A673 (cell line): ENCODE measurements at regions not wholly inside any gene's neighbourhood (a gene's known extent, or its start where the extent isn't known, plus 50 kb on each side); places are given as distances from the start of the nearest gene placed in this dataset.
A peak's percentile ranks its signal among the peaks of the same experiment; 100 is the strongest.

Experiments used
- BruUV-seq: library from RNA; stranded (reverse); fragments of 400-500 nt; replicated peaks from 2 replicates; lab custom pipeline; 2021; lab: Mats Ljungman, UMichigan
- CTCF ChIA-PET: fragments of 300-600 bp; sonication (Branson Sonifier 250); formaldehyde crosslinking; loops from one replicate; lab custom pipeline; 2022; ENCODE audit warnings: antibody characterized with exemption; lab: Charles Lee
- POLR2A ChIA-PET: fragments of 300-600 bp; sonication (Branson Sonifier 250); formaldehyde crosslinking; loops from one replicate; lab custom pipeline; 2022; ENCODE audit warnings: antibody characterized with exemption; ENCODE audit not compliant: low non-redundant PET; lab: Charles Lee
- DNase-seq: peaks from one replicate; pipeline ENCODE4 v3.0.0-alpha.2; 2015; ENCODE audit warnings: low spot score
- H3K27ac ChIP-seq: fragments of 200-600 bp; sonication (generic); 2 replicates; pipeline ENCODE4 v1.5.1; 2016; ENCODE audit warnings: mixed run types, low read depth, mild to moderate bottlenecking, mixed read lengths, antibody characterized with exemption, low read length; ENCODE audit not compliant: poor library complexity, severe bottlenecking
- H3K27me3 ChIP-seq: fragments of 200-600 bp; sonication (generic); replicated peaks from 2 replicates; pipeline ENCODE4 v1.6.1; 2017; ENCODE audit warnings: mixed run types, low read depth, mild to moderate bottlenecking, mixed read lengths, antibody characterized with exemption, low read length; ENCODE audit not compliant: insufficient read depth, poor library complexity
- H3K36me3 ChIP-seq: fragments of 200-600 bp; sonication (generic); 2 replicates; pipeline ENCODE4 v1.6.1; 2016; ENCODE audit warnings: mixed run types, mild to moderate bottlenecking, mixed read lengths, antibody characterized with exemption, low read length; ENCODE audit not compliant: insufficient read depth, poor library complexity, severe bottlenecking
- H3K4me1 ChIP-seq: fragments of 200-600 bp; sonication (generic); 2 replicates; pipeline ENCODE4 v1.6.1; 2017; ENCODE audit warnings: mixed run types, mild to moderate bottlenecking, mixed read lengths, antibody characterized with exemption, low read length; ENCODE audit not compliant: insufficient read depth, poor library complexity, severe bottlenecking
- H3K4me3 ChIP-seq: fragments of 200-600 bp; sonication (generic); 2 replicates; pipeline ENCODE4 v1.5.1; 2016; ENCODE audit warnings: low read depth, mixed run types, mild to moderate bottlenecking, mixed read lengths, low read length; ENCODE audit not compliant: poor library complexity, severe bottlenecking
- H3K9me3 ChIP-seq: fragments of 200-600 bp; sonication (generic); 2 replicates; pipeline ENCODE4 v1.6.1; 2016; ENCODE audit warnings: mixed run types, low read depth, mild to moderate bottlenecking, mixed read lengths, antibody characterized with exemption, low read length; ENCODE audit not compliant: poor library complexity, severe bottlenecking
- CTCF ChIP-seq: fragments of 300-800, 200-600 bp; sonication (generic); conservative IDR thresholded peaks from 2 replicates; pipeline ENCODE4 v1.5.1; 2017; ENCODE audit warnings: low read depth, mild to moderate bottlenecking, antibody characterized with exemption, low read length, moderate library complexity, mixed read lengths
- EZH2 ChIP-seq: fragments of 200-600 bp; sonication (generic); IDR thresholded peaks from 2 replicates; pipeline ENCODE4 v1.6.1; 2017; ENCODE audit warnings: borderline replicate concordance, low read depth, mild to moderate bottlenecking, mixed read lengths, antibody characterized with exemption, low read length; ENCODE audit not compliant: poor library complexity, severe bottlenecking
- intact Hi-C: fragments of 100-400 bp; cut with micrococcal nuclease; formaldehyde crosslinking; loops from one replicate; pipeline ENCODE4 v1.10.0; 2022; ENCODE audit not compliant: unreplicated experiment

- peaks cover 36% of the 10 kb centered on the region for H3K27me3 ChIP-seq
- DNase-seq: no peak
- ChIA-PET POLR2A (no interaction called here), CTCF (no interaction called here)
- TF ChIP-seq CTCF: no peak
- no peak for TF ChIP-seq EZH2
- intact Hi-C loops: loop anchor here (5.0 to 10.0 kb wide), 3 partner anchors 241 to 644 kb away; partner anchors contain the start of gene RBPJ
- H3K9me3 ChIP-seq: no peaks in the 10 kb centered on the region
- no peaks in the 10 kb centered on the region for H3K4me1 ChIP-seq
- BruUV-seq: no TSS peak
- H3K27ac ChIP-seq: no peak overlapping the region
- no peak overlapping the region for H3K4me3 ChIP-seq
- H3K36me3 ChIP-seq: no peaks in the 10 kb centered on the region
These were observed 167.0 kb downstream of the SMIM20 start for GRCh38 chr4:26080870-26081628.

GRCh38 chr4:26081795-26082498 lies 167.9 kb downstream of the SMIM20 start:
- no peak overlapping the region for H3K4me3 ChIP-seq
- no peaks in the 10 kb centered on the region for H3K36me3 ChIP-seq
- intact Hi-C loops: loop anchor here (5.0 to 10.0 kb wide), 3 partner anchors 240 to 643 kb away; partner anchors contain the start of gene RBPJ
- ChIA-PET CTCF (interaction anchor here (0.5 to 2.1 kb wide), 4 partner anchors 12 to 243 kb away, joined by 3 to 11 read pairs (median 6); no protein-coding TSS in a partner anchor), POLR2A (no interaction called here)
- TF ChIP-seq EZH2 (no peak), CTCF (peak; percentile 84)
- peak; percentile 59 for DNase-seq
- H3K9me3 ChIP-seq: no peaks in the 10 kb centered on the region
- H3K27me3 ChIP-seq: peaks cover 44% of the 10 kb centered on the region
- H3K27ac ChIP-seq: no peak overlapping the region
- H3K4me1 ChIP-seq: no peaks in the 10 kb centered on the region
- BruUV-seq: no TSS peak

DNA sequence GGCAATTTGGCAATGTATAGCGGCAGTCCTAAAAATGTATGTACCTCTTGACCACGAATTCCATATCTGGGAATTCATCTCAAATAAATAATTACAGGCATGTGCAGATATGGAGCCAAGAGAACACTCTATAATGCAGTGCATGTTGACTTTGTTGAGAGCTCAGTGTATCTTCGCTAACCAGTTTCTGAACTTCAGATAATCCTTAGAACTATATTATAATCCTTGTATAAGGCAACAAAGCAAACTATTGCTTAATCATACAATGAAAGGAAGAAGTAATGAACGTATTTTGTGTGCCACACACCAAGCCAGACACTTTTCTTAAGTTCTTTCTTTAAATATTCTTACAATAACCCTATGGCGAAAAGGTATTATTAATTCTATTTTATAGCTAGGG lies 168.5 kb downstream of the SMIM20 start:
- BruUV-seq: no TSS peak
- H3K27me3 ChIP-seq: peaks cover 47% of the 10 kb centered on the region
- ChIA-PET CTCF (interaction anchor here (0.5 to 2.1 kb wide), 4 partner anchors 13 to 243 kb away, joined by 3 to 11 read pairs (median 6); no protein-coding TSS in a partner anchor), POLR2A (no interaction called here)
- intact Hi-C loops: loop anchor here (5.0 to 10.0 kb wide), 3 partner anchors 240 to 642 kb away; partner anchors contain the start of gene RBPJ
- H3K4me1 ChIP-seq: no peaks in the 10 kb centered on the region
- H3K27ac ChIP-seq: no peak overlapping the region
- no peaks in the 10 kb centered on the region for H3K9me3 ChIP-seq
- no peak for DNase-seq
- no peak overlapping the region for H3K4me3 ChIP-seq
- no peak for TF ChIP-seq EZH2
- no peak for TF ChIP-seq CTCF
- H3K36me3 ChIP-seq: no peaks in the 10 kb centered on the region
